Smooth muscle cell (in vitro differentiated cells): ENCODE measurements at regions not wholly inside any gene's neighbourhood (a gene's known extent, or its start where the extent isn't known, plus 50 kb on each side); places are given as distances from the start of the nearest gene placed in this dataset.

Experiments
- DNase-seq: peaks from one replicate; lab custom pipeline; 2025; ENCODE audit not compliant: unreplicated experiment; lab: John Stamatoyannopoulos, UW
- H2AFZ ChIP-seq: fragments of 200-600 bp; sonication (generic); 2 replicates; pipeline ENCODE4 v1.6.0; 2016; ENCODE audit warnings: antibody characterized with exemption, low read depth, mild to moderate bottlenecking
- H3F3A ChIP-seq: fragments of 200-600 bp; sonication (generic); 2 replicates; pipeline ENCODE4 v1.6.0; 2017; ENCODE audit warnings: antibody characterized with exemption, low read depth
- H3K27ac ChIP-seq: fragments of 200-600 bp; sonication (generic); 2 replicates; pipeline ENCODE4 v1.5.1; 2016; ENCODE audit warnings: low read depth, mild to moderate bottlenecking
- H3K27me3 ChIP-seq: fragments of 200-600 bp; sonication (generic); 2 replicates; pipeline ENCODE4 v1.6.1; 2016; ENCODE audit warnings: low read depth, mild to moderate bottlenecking
- H3K36me3 ChIP-seq: fragments of 200-600 bp; sonication (generic); 2 replicates; pipeline ENCODE4 v1.5.1; 2016; ENCODE audit warnings: low read depth
- H3K4me1 ChIP-seq: fragments of 200-600 bp; sonication (generic); 2 replicates; pipeline ENCODE4 v1.5.1; 2016; ENCODE audit warnings: low read depth
- H3K4me2 ChIP-seq: fragments of 200-600 bp; sonication (generic); 2 replicates; pipeline ENCODE4 v1.6.0; 2016; ENCODE audit warnings: mild to moderate bottlenecking
- H3K4me3 ChIP-seq: fragments of 200-600 bp; sonication (generic); 2 replicates; pipeline ENCODE4 v1.5.1; 2016; ENCODE audit warnings: mild to moderate bottlenecking
- H3K79me2 ChIP-seq: fragments of 200-600 bp; sonication (generic); 2 replicates; pipeline ENCODE4 v1.6.0; 2016; ENCODE audit warnings: low read depth, mild to moderate bottlenecking
- H3K9ac ChIP-seq: fragments of 200-600 bp; sonication (generic); 2 replicates; pipeline ENCODE4 v1.6.0; 2016; ENCODE audit warnings: low read depth
- H3K9me3 ChIP-seq: fragments of 200-600 bp; sonication (generic); replicated peaks from 2 replicates; pipeline ENCODE4 v1.5.1; 2016; ENCODE audit warnings: low read depth
- H4K20me1 ChIP-seq: fragments of 200-600 bp; sonication (generic); 2 replicates; pipeline ENCODE4 v1.6.0; 2016; ENCODE audit warnings: low read depth
- CTCF ChIP-seq: fragments of 200-600 bp; sonication (generic); IDR thresholded peaks from 2 replicates; pipeline ENCODE4 v1.5.1; 2017; ENCODE audit warnings: borderline replicate concordance, mild to moderate bottlenecking, antibody characterized with exemption; ENCODE audit not compliant: insufficient read depth, poor library complexity, severe bottlenecking
- WGBS: methylation state at CpG from one replicate; pipeline ENCODE4 v1.1.7; 2016; ENCODE audit warnings: low lambda C conversion rate; 5-methylcytosine and 5-hydroxymethylcytosine counted together

- Histone ChIP-seq H3F3A (no peaks in the 10 kb centered on the region), H3K27me3 (no peaks in the 10 kb centered on the region), H3K9me3 (no peaks in the 10 kb centered on the region), H3K9ac (no peak overlapping the region), H3K36me3 (no peaks in the 10 kb centered on the region), H3K27ac (no peak overlapping the region), H2AFZ (no peak overlapping the region), H3K4me2 (peak overlapping the region; percentile 51), H3K79me2 (no peaks in the 10 kb centered on the region), H3K4me3 (no peak overlapping the region), H3K4me1 (no peaks in the 10 kb centered on the region), H4K20me1 (no peaks in the 10 kb centered on the region)
- no peak for DNase-seq
- WGBS = 40% methylated on average over 2 of the region's 2 CpGs
- TF ChIP-seq CTCF = no peak
These were observed 728.3 kb downstream of the EPHA7 start for GRCh38 chr6:92690997-92691599.

- Histone ChIP-seq H4K20me1 (no peaks in the 10 kb centered on the region), H3K9ac (no peak overlapping the region), H3F3A (no peaks in the 10 kb centered on the region), H3K27me3 (no peaks in the 10 kb centered on the region), H3K79me2 (no peaks in the 10 kb centered on the region), H3K9me3 (no peaks in the 10 kb centered on the region), H3K36me3 (no peaks in the 10 kb centered on the region), H3K4me1 (no peaks in the 10 kb centered on the region), H3K27ac (no peak overlapping the region), H3K4me3 (no peak overlapping the region), H3K4me2 (no peak overlapping the region), H2AFZ (no peak overlapping the region)
- 78% methylated on average over 2 of the region's 2 CpGs for WGBS
- DNase-seq = no peak
- no peak for TF ChIP-seq CTCF
These were observed 731.0 kb downstream of the EPHA7 start for GRCh38 chr6:92688342-92688741.

- no peak overlapping the region for H3K4me3 ChIP-seq
- no peak for DNase-seq
- H3K36me3 ChIP-seq = no peaks in the 10 kb centered on the region
- H3K9me3 ChIP-seq = no peaks in the 10 kb centered on the region
- no peak overlapping the region for H3K9ac ChIP-seq
- WGBS = 92% methylated on average over 2 of the region's 2 CpGs
- no peak overlapping the region for H3K4me2 ChIP-seq
- H3F3A ChIP-seq = no peaks in the 10 kb centered on the region
- H4K20me1 ChIP-seq = no peaks in the 10 kb centered on the region
- no peaks in the 10 kb centered on the region for H3K79me2 ChIP-seq
- H3K4me1 ChIP-seq = no peaks in the 10 kb centered on the region
- no peaks in the 10 kb centered on the region for H3K27me3 ChIP-seq
- no peak for TF ChIP-seq CTCF
- H2AFZ ChIP-seq = no peak overlapping the region
- no peak overlapping the region for H3K27ac ChIP-seq
These were observed 732.1 kb downstream of the EPHA7 start for GRCh38 chr6:92687278-92687677.

GRCh38 chr6:92684386-92684785 is 735.0 kb downstream of the EPHA7 start:
- H3K4me3 ChIP-seq = no peak overlapping the region
- no peaks in the 10 kb centered on the region for H3K9me3 ChIP-seq
- DNase-seq = no peak
- no peaks in the 10 kb centered on the region for H3K36me3 ChIP-seq
- peak overlapping the region; percentile 29 for H3K27ac ChIP-seq
- H3K79me2 ChIP-seq = no peaks in the 10 kb centered on the region
- no peaks in the 10 kb centered on the region for H3F3A ChIP-seq
- no peak for TF ChIP-seq CTCF
- H3K27me3 ChIP-seq = no peaks in the 10 kb centered on the region
- H3K4me1 ChIP-seq = no peaks in the 10 kb centered on the region
- peak overlapping the region; percentile 6 for H3K4me2 ChIP-seq
- H4K20me1 ChIP-seq = no peaks in the 10 kb centered on the region
- H2AFZ ChIP-seq = peak overlapping the region; percentile 41
- H3K9ac ChIP-seq = no peak overlapping the region
- 59% methylated on average over 1 of the region's 1 CpG for WGBS
